Heart left ventricle (tissue), 16 donors: ENCODE measurements at regions not wholly inside any gene's neighbourhood (a gene's known extent, or its start where the extent isn't known, plus 50 kb on each side); places are given as distances from the start of the nearest gene placed in this dataset.
"Not testable (repeated sequence)": the region's sequence is repeated elsewhere in the genome, so short reads cannot be mapped to it uniquely, and the experiment has no call there.

Source experiments
- ATAC-seq, 4 donors: fragments of 200-7000 bp; cut with Tn5 transposase; one replicate each; pipeline ENCODE4 v1.9.1; 2020 to 2022; ENCODE audit warnings: moderate library complexity in 4 of 4, mild to moderate bottlenecking in 3 of 4, moderate number of reproducible peaks in 1 of 4
- DNase-seq, 5 donors: peaks; one replicate each; pipeline ENCODE4 v3.0.0-alpha.2; 2020
- H3K27ac ChIP-seq, 12 donors: fragments of 200-600 bp; sonication (generic) in 4 of 12; one replicate each; pipeline versions ENCODE4 v1.5.0 to v1.8.0; 2016 to 2022; ENCODE audit warnings: mild to moderate bottlenecking in 2 of 12
- H3K27me3 ChIP-seq, 9 donors: fragments of 200-600 bp; sonication (generic) in 2 of 9; one replicate each; pipeline versions ENCODE4 v1.5.1 to v1.8.0; 2016 to 2022; ENCODE audit warnings: mild to moderate bottlenecking in 3 of 9
- H3K36me3 ChIP-seq, 9 donors: fragments of 200-600 bp; sonication (generic) in 2 of 9; one replicate each; pipeline versions ENCODE4 v1.5.0 to v1.8.0; 2018 to 2022; ENCODE audit warnings: mild to moderate bottlenecking in 2 of 9
- H3K4me1 ChIP-seq, 12 donors: fragments of 200-600 bp; sonication (generic) in 4 of 12; one replicate each; pipeline versions ENCODE4 v1.5.0 to v1.8.0; 2016 to 2022; ENCODE audit warnings: mild to moderate bottlenecking in 3 of 12
- H3K4me3 ChIP-seq, 12 donors: fragments of 200-600 bp; sonication (generic) in 4 of 12; one replicate each; pipeline versions ENCODE4 v1.5.0 to v1.8.0; 2017 to 2022; ENCODE audit warnings: mild to moderate bottlenecking in 9 of 12, moderate library complexity in 4 of 12
- H3K9me3 ChIP-seq, 12 donors: fragments of 200-600 bp; sonication (generic) in 4 of 12; one replicate each; pipeline versions ENCODE4 v1.5.0 to v1.8.0; 2016 to 2022; ENCODE audit warnings: mild to moderate bottlenecking in 1 of 12
- POLR2A ChIP-seq, 2 donors: fragments of 450-650 bp; IDR thresholded peaks; one replicate each; pipeline ENCODE4 v1.6.1; 2017; ENCODE audit warnings: antibody characterized with exemption in 2 of 2, mild to moderate bottlenecking in 2 of 2, moderate library complexity in 2 of 2
- WGBS, 4 donors: extraction: QIAGEN DNeasy Blood & Tissue Kit in 2 of 4; methylation state at CpG; one replicate each; pipeline versions ENCODE4 v1.1.5 to v1.1.7; 2013 to 2018; 5-methylcytosine and 5-hydroxymethylcytosine counted together
- intact Hi-C, 10 donors: fragments of 100-400 bp; cut with DNase I; formaldehyde crosslinking; loops; one replicate each; pipeline versions ENCODE4 v1.11.1 to v1.14.2; 2022
- TF ChIP-seq, protein P1 (sequence below), 12 donors: fragments of 200-600 bp; sonication (generic) in 4 of 12; IDR thresholded peaks; one replicate each; pipeline versions ENCODE4 v1.5.0 to v1.8.0; 2018 to 2022; ENCODE audit warnings: antibody characterized with exemption in 12 of 12, mild to moderate bottlenecking in 5 of 12
- donor health status: ischemic (EF 13 %, LVEDD 7.1; RV severe dilation, severe dysfunction).
- donor health status: healthy with polysubstance abuse.
- donor health status: DM: no; HTN: yes; CAD: no.
- donor health status: DM: no; HTN: no; CAD: no.
- donor health status: ischemic (EF 25% LVEDD 6.9; RV normal size, moderate dysfunction).
- donor health status: ischemic (EF 25% LVEDD 5.7; RV mildly dilated, moderate dysfunction).
- donor health status: healthy.
- donor health status: DM: yes; HTN: yes; CAD: no.
- donor health status: ischemic (EF 35%, LVEDD 5.7; RV mildly dilated, moderate dysfunction).
- donor health status: nonischemic (EF 11% LVEDD 7.7; RV severe dilation, severe dysfunction).
- donor health status: DM: yes; HTN: yes; CAD: no.
- donor health status: PGD.
- donor health status: ischemic (EF 29% LVEDD 5.4; RV normal size, mild dysfunction).
- donor health status: nonischemic (EF 23%, LVEDD 6.1; RV moderate dilation, normal function).

DNA sequence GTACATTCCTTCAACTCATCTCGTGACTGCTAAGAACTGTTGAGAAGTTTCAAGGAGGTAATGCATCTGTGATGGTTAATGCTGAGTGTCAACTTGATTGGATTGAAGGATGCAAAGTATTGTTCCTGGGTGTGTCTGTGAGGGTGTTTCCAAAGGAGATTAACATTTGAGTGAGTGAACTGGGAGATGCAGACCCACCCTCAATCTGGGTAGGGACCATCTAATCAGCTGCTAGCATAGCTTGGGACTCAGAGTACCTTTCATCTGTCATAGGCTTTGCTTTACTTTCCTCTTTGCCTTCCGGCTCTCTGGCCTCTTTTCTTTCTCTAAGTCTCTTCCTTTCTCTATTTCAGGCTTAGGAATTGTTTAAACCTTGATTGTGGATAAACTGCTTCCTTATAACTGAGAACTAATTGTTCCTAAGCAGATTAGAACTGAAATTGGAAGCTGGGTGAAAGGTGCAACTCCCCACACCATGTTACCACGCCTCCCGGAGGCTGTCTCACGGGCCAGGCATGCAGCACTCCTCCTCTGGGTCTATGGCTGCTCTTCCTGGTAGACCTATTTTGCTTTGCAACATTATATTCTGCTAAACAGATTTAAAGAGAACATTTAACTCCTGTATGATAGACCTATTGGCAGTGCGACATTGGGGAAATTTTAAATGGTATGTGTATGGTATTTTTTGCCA lies 298.2 kb downstream of the CCSER2 start:
- intact Hi-C loops = no loop called here
- DNase-seq = no peak
- no peak for ATAC-seq
- no peak for TF ChIP-seq POLR2A (IDR thresholded peaks at IDR 0.05)
- TF ChIP-seq, protein P1, sequence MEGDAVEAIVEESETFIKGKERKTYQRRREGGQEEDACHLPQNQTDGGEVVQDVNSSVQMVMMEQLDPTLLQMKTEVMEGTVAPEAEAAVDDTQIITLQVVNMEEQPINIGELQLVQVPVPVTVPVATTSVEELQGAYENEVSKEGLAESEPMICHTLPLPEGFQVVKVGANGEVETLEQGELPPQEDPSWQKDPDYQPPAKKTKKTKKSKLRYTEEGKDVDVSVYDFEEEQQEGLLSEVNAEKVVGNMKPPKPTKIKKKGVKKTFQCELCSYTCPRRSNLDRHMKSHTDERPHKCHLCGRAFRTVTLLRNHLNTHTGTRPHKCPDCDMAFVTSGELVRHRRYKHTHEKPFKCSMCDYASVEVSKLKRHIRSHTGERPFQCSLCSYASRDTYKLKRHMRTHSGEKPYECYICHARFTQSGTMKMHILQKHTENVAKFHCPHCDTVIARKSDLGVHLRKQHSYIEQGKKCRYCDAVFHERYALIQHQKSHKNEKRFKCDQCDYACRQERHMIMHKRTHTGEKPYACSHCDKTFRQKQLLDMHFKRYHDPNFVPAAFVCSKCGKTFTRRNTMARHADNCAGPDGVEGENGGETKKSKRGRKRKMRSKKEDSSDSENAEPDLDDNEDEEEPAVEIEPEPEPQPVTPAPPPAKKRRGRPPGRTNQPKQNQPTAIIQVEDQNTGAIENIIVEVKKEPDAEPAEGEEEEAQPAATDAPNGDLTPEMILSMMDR (IDR thresholded peaks at IDR 0.05) = no peak
- Histone ChIP-seq H3K27ac (no peak overlapping the region), H3K9me3 (no peaks in the 10 kb centered on the region), H3K27me3 (no peaks in the 10 kb centered on the region), H3K4me1 (no peaks in the 10 kb centered on the region), H3K4me3 (no peak overlapping the region), H3K36me3 (no peaks in the 10 kb centered on the region)
- whole genome bisulfite sequencing, 4 donors = 70 to 80% (median 78%) methylated on average over 6 of the region's 6 CpGs

DNA sequence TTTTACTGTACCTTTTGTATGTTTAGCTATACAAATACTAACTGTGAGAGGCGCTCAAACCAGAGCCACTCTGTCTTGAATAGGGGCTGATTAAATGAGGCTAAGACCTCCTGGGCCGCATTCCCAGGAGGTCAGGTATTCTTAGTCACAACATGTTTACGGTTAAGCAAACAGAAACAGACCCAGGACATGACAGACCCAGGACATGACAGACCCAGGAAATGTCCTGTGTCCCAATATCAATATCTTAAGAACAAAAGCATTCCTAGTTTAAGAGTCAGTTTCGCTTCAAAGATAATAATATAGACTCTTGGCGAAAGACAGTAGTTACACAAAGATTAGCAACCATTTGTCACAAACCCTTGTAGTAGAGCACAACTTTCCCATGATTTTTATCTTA lies 304.5 kb downstream of the CCSER2 start:
- H3K9me3 ChIP-seq = no peaks in the 10 kb centered on the region
- no peaks in the 10 kb centered on the region for H3K4me1 ChIP-seq
- WGBS, 4 donors = 60 to 77% (median 73%) methylated on average over 5 of the region's 5 CpGs
- DNase-seq (no peak), ATAC-seq (no peak)
- TF ChIP-seq, protein P1 (IDR thresholded peaks at IDR 0.05) = no peak
- no peak for TF ChIP-seq POLR2A (IDR thresholded peaks at IDR 0.05)
- H3K27me3 ChIP-seq = no peaks in the 10 kb centered on the region
- no peaks in the 10 kb centered on the region for H3K36me3 ChIP-seq
- no peak overlapping the region for H3K4me3 ChIP-seq
- intact Hi-C loops = no loop called here
- H3K27ac ChIP-seq = no peak overlapping the region

DNA sequence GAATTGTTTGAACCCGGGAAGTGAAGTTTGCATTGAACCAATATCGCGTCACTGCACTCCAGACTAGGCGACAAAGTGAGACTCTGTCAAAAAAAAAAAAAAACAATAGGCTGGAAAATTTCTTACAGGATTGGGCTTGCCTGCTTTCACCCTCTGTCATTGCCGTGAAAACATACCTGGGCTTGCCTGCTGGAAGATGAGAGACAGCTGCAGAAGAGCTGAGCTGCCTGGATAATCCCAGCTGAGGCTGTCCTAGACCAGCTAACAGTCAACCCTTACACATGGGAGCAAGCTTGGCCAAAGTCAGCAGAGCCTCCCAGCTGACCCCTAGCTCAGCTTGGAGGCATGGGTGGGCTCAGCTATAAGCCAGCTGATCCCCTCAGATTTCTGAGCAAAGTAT lies 306.2 kb downstream of the CCSER2 start:
- no peak for TF ChIP-seq POLR2A (IDR thresholded peaks at IDR 0.05)
- TF ChIP-seq, protein P1 (IDR thresholded peaks at IDR 0.05) = no peak
- no peak for ATAC-seq
- no peaks in the 10 kb centered on the region for H3K27me3 ChIP-seq
- no peaks in the 10 kb centered on the region for H3K4me1 ChIP-seq
- WGBS, 4 donors = 84 to 93% (median 89%) methylated on average over 5 of the region's 5 CpGs
- H3K4me3 ChIP-seq = no peak overlapping the region
- H3K9me3 ChIP-seq = peaks cover 0 to 7% (median 0%) of the 10 kb centered on the region in 12 donors
- H3K27ac ChIP-seq = no peak overlapping the region
- DNase-seq = no peak
- intact Hi-C loops = no loop called here
- no peaks in the 10 kb centered on the region for H3K36me3 ChIP-seq

DNA sequence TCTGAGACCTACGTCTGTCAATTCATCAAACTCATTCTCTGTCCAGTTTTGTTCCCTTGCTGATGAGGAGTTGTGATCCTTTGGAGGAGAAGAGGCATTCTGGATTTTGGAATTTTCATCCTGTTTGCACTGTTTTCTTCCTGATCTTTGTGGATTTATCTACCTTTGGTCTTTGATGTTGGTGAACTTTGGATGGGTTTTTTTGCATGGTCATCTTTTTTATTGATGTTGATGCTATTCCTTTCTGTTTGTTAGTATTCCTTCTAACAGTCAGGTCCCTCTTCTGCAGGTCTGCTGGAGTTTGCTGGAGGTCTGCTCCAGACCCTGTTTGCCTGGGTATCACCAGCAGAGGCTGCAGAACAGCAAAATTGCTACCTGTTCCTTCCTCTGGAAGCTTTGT lies 322.2 kb downstream of the CCSER2 start:
- ATAC-seq, DNase-seq, intact Hi-C loops, H3K27me3 ChIP-seq, H3K27ac ChIP-seq, H3K4me3 ChIP-seq, H3K36me3 ChIP-seq, H3K4me1 ChIP-seq: not testable (repeated sequence)
- 74 to 82% (median 81%) methylated on average over 1 of the region's 1 CpG for WGBS, 4 donors
- peaks cover 0 to 13% (median 0%) of the 10 kb centered on the region in 12 donors for H3K9me3 ChIP-seq

DNA sequence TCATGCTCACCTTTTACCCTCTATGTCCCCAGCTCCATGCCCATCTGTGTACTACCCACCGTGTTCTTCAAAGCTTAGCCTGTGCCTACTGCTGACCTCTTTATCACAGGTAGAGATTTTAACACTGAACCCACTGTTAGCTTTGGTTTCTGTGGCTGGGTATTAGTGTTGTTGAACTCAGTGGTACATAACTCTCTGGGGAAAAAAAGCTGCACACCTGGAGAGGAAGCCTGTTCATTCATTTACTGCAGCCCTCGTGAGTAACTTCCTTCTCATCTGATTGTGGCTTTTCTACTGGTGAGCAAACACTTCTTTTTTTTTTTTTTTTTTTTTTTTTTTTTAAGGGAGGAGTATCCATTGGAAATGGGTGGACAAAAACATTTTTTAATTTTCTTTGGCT lies 326.3 kb downstream of the CCSER2 start:
- WGBS, 4 donors = 48 to 63% (median 62%) methylated on average over 2 of the region's 2 CpGs
- intact Hi-C loops = no loop called here
- ATAC-seq (no peak), DNase-seq (no peak)
- no peaks in the 10 kb centered on the region for H3K4me1 ChIP-seq
- TF ChIP-seq, protein P1 (IDR thresholded peaks at IDR 0.05) = no peak
- no peak for TF ChIP-seq POLR2A (IDR thresholded peaks at IDR 0.05)
- H3K27ac ChIP-seq = no peak overlapping the region
- no peaks in the 10 kb centered on the region for H3K36me3 ChIP-seq
- no peak overlapping the region for H3K4me3 ChIP-seq
- H3K27me3 ChIP-seq = peaks cover 0 to 3% (median 0%) of the 10 kb centered on the region in 9 donors
- no peaks in the 10 kb centered on the region for H3K9me3 ChIP-seq
